OCI-LY1 (cell line): ENCODE measurements at regions not wholly inside any gene's neighbourhood (a gene's known extent, or its start where the extent isn't known, plus 50 kb on each side); places are given as distances from the start of the nearest gene placed in this dataset.

ENCODE experiments used
- H2AFZ ChIP-seq: fragments of 200-600 bp; sonication (generic), shearing (Covaris generic); 2 replicates; pipeline ENCODE4 v1.6.0; 2014; ENCODE audit warnings: antibody characterized with exemption, mild to moderate bottlenecking, low read length
- H3F3A ChIP-seq: fragments of 200-600 bp; sonication (generic), shearing (Covaris generic); 2 replicates; pipeline ENCODE4 v1.6.0; 2014; ENCODE audit warnings: mild to moderate bottlenecking, antibody characterized with exemption, low read length, moderate library complexity; ENCODE audit not compliant: insufficient read depth
- H3K27ac ChIP-seq: fragments of 200-600 bp; sonication (generic); 2 replicates; pipeline ENCODE4 v1.5.1; 2014; ENCODE audit warnings: low read length, mixed run types, mild to moderate bottlenecking, low read depth; ENCODE audit not compliant: poor library complexity, severe bottlenecking
- H3K27me3 ChIP-seq: fragments of 200-600 bp; sonication (generic); 2 replicates; pipeline ENCODE4 v1.6.0; 2014; ENCODE audit warnings: antibody characterized with exemption, mild to moderate bottlenecking, low read length, moderate library complexity; ENCODE audit not compliant: insufficient read depth
- H3K36me3 ChIP-seq: fragments of 200-600 bp; sonication (generic); 2 replicates; pipeline ENCODE4 v1.6.1; 2014; ENCODE audit warnings: mild to moderate bottlenecking, antibody characterized with exemption, low read length, moderate library complexity, mixed read lengths; ENCODE audit not compliant: insufficient read depth
- H3K4me1 ChIP-seq: fragments of 200-600 bp; sonication (generic); 2 replicates; pipeline ENCODE4 v1.5.1; 2014; ENCODE audit warnings: mild to moderate bottlenecking, low read length, moderate library complexity; ENCODE audit not compliant: insufficient read depth, severe bottlenecking
- H3K4me2 ChIP-seq: fragments of 200-600 bp; sonication (generic), shearing (Covaris generic); 2 replicates; pipeline ENCODE4 v1.6.1; 2014; ENCODE audit warnings: low read length
- H3K4me3 ChIP-seq: fragments of 200-600 bp; sonication (generic); 2 replicates; pipeline ENCODE4 v1.5.1; 2014; ENCODE audit warnings: low read length, low read depth, mild to moderate bottlenecking, mixed read lengths; ENCODE audit not compliant: poor library complexity, severe bottlenecking
- H3K79me2 ChIP-seq: fragments of 200-600 bp; shearing (Covaris generic); 2 replicates; pipeline ENCODE4 v1.6.1; 2016; ENCODE audit warnings: mixed run types, low read length, mixed read lengths; ENCODE audit not compliant: insufficient read depth
- H3K9ac ChIP-seq: fragments of 200-600 bp; sonication (generic), shearing (Covaris generic); 2 replicates; pipeline ENCODE4 v1.6.1; 2014; ENCODE audit warnings: mild to moderate bottlenecking, low read length, mixed read lengths
- H3K9me2 ChIP-seq: fragments of 200-600 bp; sonication (generic), shearing (Covaris generic); 2 replicates; pipeline ENCODE4 v1.6.1; 2014; ENCODE audit warnings: low read depth, mild to moderate bottlenecking, low read length, mixed read lengths
- H3K9me3 ChIP-seq: fragments of 200-600 bp; shearing (Covaris generic); 2 replicates; pipeline ENCODE4 v1.6.1; 2014; ENCODE audit warnings: low read length, mixed read lengths
- H4K20me1 ChIP-seq: fragments of 200-600 bp; sonication (generic), shearing (Covaris generic); 2 replicates; pipeline ENCODE4 v1.6.0; 2016; ENCODE audit warnings: mild to moderate bottlenecking, low read length; ENCODE audit not compliant: insufficient read depth
- EZH2 ChIP-seq: fragments of 200-600 bp; sonication (generic), shearing (Covaris generic); IDR thresholded peaks from 2 replicates; pipeline ENCODE4 v1.8.0; 2017; ENCODE audit warnings: borderline replicate concordance, mixed run types, mild to moderate bottlenecking, antibody characterized with exemption, low read length, moderate library complexity, mixed read lengths
- TF ChIP-seq, protein P1 (sequence below): fragments of 200-600 bp; sonication (generic), shearing (Covaris generic); IDR thresholded peaks from 2 replicates; pipeline ENCODE4 v1.5.1; 2017; ENCODE audit warnings: mild to moderate bottlenecking, antibody characterized with exemption, low read length, moderate library complexity, mixed read lengths

DNA sequence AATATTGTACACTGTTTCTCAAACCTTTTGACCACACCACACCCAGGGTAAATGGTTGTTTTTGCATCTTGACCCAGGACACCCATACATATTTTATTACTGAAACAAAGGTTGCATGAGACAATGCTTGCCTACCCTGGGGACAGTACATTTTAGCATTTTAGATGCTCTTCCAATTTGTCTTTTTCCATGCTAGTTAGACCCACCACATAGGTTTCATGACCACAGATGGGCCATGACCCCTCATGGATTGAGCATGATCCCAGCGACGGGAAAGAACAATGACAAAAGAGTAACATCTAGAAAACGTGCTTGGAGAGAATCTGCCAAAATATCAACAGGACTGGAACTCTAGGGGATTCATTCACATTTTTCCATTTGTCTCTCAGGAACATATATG lies 161.0 kb upstream of the PFN2 start:
- H3K4me3 ChIP-seq: no peak overlapping the region
- H3K9ac ChIP-seq: no peak overlapping the region
- H3K9me3 ChIP-seq: no peaks in the 10 kb centered on the region
- no peaks in the 10 kb centered on the region for H3K36me3 ChIP-seq
- no peaks in the 10 kb centered on the region for H3K79me2 ChIP-seq
- H3K27ac ChIP-seq: no peak overlapping the region
- no peaks in the 10 kb centered on the region for H3F3A ChIP-seq
- no peaks in the 10 kb centered on the region for H3K27me3 ChIP-seq
- H3K9me2 ChIP-seq: no peaks in the 10 kb centered on the region
- peaks cover 8% of the 10 kb centered on the region for H3K4me1 ChIP-seq
- no peak overlapping the region for H2AFZ ChIP-seq
- H4K20me1 ChIP-seq: no peaks in the 10 kb centered on the region
- TF ChIP-seq, protein P1, sequence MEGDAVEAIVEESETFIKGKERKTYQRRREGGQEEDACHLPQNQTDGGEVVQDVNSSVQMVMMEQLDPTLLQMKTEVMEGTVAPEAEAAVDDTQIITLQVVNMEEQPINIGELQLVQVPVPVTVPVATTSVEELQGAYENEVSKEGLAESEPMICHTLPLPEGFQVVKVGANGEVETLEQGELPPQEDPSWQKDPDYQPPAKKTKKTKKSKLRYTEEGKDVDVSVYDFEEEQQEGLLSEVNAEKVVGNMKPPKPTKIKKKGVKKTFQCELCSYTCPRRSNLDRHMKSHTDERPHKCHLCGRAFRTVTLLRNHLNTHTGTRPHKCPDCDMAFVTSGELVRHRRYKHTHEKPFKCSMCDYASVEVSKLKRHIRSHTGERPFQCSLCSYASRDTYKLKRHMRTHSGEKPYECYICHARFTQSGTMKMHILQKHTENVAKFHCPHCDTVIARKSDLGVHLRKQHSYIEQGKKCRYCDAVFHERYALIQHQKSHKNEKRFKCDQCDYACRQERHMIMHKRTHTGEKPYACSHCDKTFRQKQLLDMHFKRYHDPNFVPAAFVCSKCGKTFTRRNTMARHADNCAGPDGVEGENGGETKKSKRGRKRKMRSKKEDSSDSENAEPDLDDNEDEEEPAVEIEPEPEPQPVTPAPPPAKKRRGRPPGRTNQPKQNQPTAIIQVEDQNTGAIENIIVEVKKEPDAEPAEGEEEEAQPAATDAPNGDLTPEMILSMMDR: no peak
- TF ChIP-seq EZH2: no peak
- no peak overlapping the region for H3K4me2 ChIP-seq

DNA sequence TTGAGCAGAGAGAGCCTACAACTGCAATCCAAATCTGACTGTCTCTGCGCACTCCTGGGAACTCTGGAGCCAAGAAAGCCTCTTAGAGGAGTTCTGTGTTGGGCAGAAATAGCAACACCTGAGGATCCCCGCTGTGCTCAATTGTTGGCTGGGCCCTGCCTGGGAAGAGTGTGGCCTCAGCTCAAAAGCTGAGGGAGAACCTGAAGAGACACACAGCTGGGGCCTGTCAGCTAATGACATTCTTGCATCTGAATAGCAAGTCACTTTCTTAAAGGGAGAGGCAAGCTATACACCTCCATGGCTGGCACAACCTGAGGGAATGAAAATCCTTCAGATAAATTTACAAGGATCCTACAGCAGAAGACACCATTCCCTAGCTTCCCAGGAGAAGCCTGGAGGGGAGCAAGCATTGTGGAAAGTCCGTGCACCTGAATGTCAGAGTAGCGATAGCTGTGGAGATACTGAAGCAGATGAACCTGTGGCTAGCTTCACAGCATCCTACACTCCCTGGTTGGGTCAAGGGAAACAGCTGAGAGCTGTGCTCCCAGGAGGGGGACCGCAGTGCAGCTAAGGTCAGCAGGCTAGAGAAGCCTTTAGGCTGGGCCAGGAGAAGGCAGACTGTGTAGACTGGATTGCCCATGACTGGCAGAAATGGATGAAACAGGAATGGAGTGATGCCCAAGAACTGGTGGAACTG lies 159.9 kb upstream of the PFN2 start:
- TF ChIP-seq, protein P1: no peak
- TF ChIP-seq EZH2: no peak
- H3K79me2 ChIP-seq: no peaks in the 10 kb centered on the region
- no peak overlapping the region for H3K4me3 ChIP-seq
- H3K9me2 ChIP-seq: no peaks in the 10 kb centered on the region
- H3K36me3 ChIP-seq: no peaks in the 10 kb centered on the region
- no peaks in the 10 kb centered on the region for H4K20me1 ChIP-seq
- H3K4me1 ChIP-seq: peaks cover 8% of the 10 kb centered on the region
- H3K9me3 ChIP-seq: no peaks in the 10 kb centered on the region
- no peak overlapping the region for H3K27ac ChIP-seq
- no peak overlapping the region for H3K4me2 ChIP-seq
- no peaks in the 10 kb centered on the region for H3F3A ChIP-seq
- H3K27me3 ChIP-seq: no peaks in the 10 kb centered on the region
- no peak overlapping the region for H2AFZ ChIP-seq
- no peak overlapping the region for H3K9ac ChIP-seq

DNA sequence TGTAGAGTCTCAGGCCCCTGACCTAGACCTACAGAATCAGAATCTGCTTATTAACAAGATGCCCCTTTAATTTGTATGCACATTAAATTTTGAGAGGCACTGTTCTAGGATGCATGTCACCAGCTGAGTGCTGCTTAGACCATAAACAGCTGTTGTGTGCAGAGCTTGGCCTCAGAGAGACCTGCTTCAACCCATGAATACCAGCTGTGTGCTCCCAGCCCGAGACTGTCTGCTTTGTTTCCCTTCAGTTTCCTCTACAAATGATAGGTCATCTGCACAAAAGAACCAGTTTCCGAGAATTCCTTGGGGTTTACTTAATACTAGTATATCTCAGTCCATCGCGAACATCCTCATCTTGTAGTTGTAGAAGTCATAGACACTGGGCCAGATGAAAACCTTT lies 158.5 kb upstream of the PFN2 start:
- H3K9me2 ChIP-seq: no peaks in the 10 kb centered on the region
- peaks cover 8% of the 10 kb centered on the region for H3K4me1 ChIP-seq
- H3K9ac ChIP-seq: no peak overlapping the region
- H3K27ac ChIP-seq: no peak overlapping the region
- H3K9me3 ChIP-seq: no peaks in the 10 kb centered on the region
- no peaks in the 10 kb centered on the region for H3K79me2 ChIP-seq
- H3K36me3 ChIP-seq: no peaks in the 10 kb centered on the region
- no peak overlapping the region for H3K4me3 ChIP-seq
- no peak overlapping the region for H2AFZ ChIP-seq
- no peaks in the 10 kb centered on the region for H3K27me3 ChIP-seq
- H3K4me2 ChIP-seq: no peak overlapping the region
- H4K20me1 ChIP-seq: no peaks in the 10 kb centered on the region
- no peaks in the 10 kb centered on the region for H3F3A ChIP-seq
- TF ChIP-seq, protein P1: no peak
- TF ChIP-seq EZH2: no peak
